Neural cell (in vitro differentiated cells): ENCODE measurements at regions not wholly inside any gene's neighbourhood (a gene's known extent, or its start where the extent isn't known, plus 50 kb on each side); places are given as distances from the start of the nearest gene placed in this dataset.

Experiments
- H2AFZ ChIP-seq: fragments of 200-600, 300-800 bp; sonication (generic), shearing (Covaris generic); 2 replicates; pipeline ENCODE4 v1.6.0; 2014; ENCODE audit warnings: low read depth, mild to moderate bottlenecking, antibody characterized with exemption, low read length, moderate library complexity
- H3F3A ChIP-seq: fragments of 200-600 bp; shearing (Covaris generic); 2 replicates; pipeline ENCODE4 v1.6.1; 2016; ENCODE audit warnings: mild to moderate bottlenecking, moderate library complexity, mixed read lengths, antibody characterized with exemption, low read length; ENCODE audit not compliant: insufficient read depth, poor library complexity, severe bottlenecking
- H3K27ac ChIP-seq: fragments of 200-600, 300-800 bp; sonication (generic), shearing (Covaris generic); 2 replicates; pipeline ENCODE4 v1.5.1; 2014; ENCODE audit warnings: mild to moderate bottlenecking, low read length, moderate library complexity
- H3K27me3 ChIP-seq: fragments of 300-800, 200-600 bp; sonication (generic), shearing (Covaris generic); 2 replicates; pipeline ENCODE4 v1.6.0; 2014; ENCODE audit warnings: mild to moderate bottlenecking, low read depth, low read length, moderate library complexity; ENCODE audit not compliant: insufficient read depth
- H3K36me3 ChIP-seq: fragments of 300-800, 200-600 bp; sonication (generic), shearing (Covaris generic); 2 replicates; pipeline ENCODE4 v1.5.1; 2014; ENCODE audit warnings: mild to moderate bottlenecking, antibody characterized with exemption, low read length, moderate library complexity; ENCODE audit not compliant: insufficient read depth
- H3K4me2 ChIP-seq: fragments of 300-800, 200-600 bp; sonication (generic), shearing (Covaris generic); 2 replicates; pipeline ENCODE4 v1.6.0; 2014; ENCODE audit warnings: mild to moderate bottlenecking, low read length
- H3K4me3 ChIP-seq: fragments of 300-800, 200-600 bp; sonication (generic), shearing (Covaris generic); 2 replicates; pipeline ENCODE4 v1.5.1; 2014; ENCODE audit warnings: mild to moderate bottlenecking, low read length, moderate library complexity
- H3K79me2 ChIP-seq: fragments of 200-600 bp; shearing (Covaris generic); replicated peaks from 2 replicates; pipeline ENCODE4 v1.6.0; 2014; ENCODE audit warnings: mild to moderate bottlenecking, low read length, moderate library complexity; ENCODE audit not compliant: insufficient read depth
- H3K9ac ChIP-seq: fragments of 300-800, 200-600 bp; sonication (generic), shearing (Covaris generic); 2 replicates; pipeline ENCODE4 v1.6.1; 2016; ENCODE audit warnings: mild to moderate bottlenecking, low read length, mixed read lengths
- H3K9me2 ChIP-seq: fragments of 200-600 bp; shearing (Covaris generic); 2 replicates; pipeline ENCODE4 v1.6.1; 2016; ENCODE audit warnings: mild to moderate bottlenecking, low read length, mixed read lengths; ENCODE audit not compliant: insufficient read depth
- H3K9me3 ChIP-seq: fragments of 200-600, 300-800 bp; sonication (generic), shearing (Covaris generic); 2 replicates; pipeline ENCODE4 v1.6.1; 2016; ENCODE audit warnings: mild to moderate bottlenecking, mixed run types, low read length, moderate library complexity, mixed read lengths
- H4K20me1 ChIP-seq: fragments of 200-600 bp; shearing (Covaris generic); 2 replicates; pipeline ENCODE4 v1.6.1; 2016; ENCODE audit warnings: mild to moderate bottlenecking, mixed run types; ENCODE audit not compliant: insufficient read depth
- CTCF ChIP-seq: fragments of 450-650 bp; IDR thresholded peaks from 2 replicates; pipeline ENCODE4 v1.5.1; 2014; ENCODE audit warnings: antibody characterized with exemption, mild to moderate bottlenecking, moderate library complexity; ENCODE audit not compliant: poor library complexity, severe bottlenecking
- EP300 ChIP-seq: fragments of 450-650 bp; conservative IDR thresholded peaks from 2 replicates; pipeline ENCODE4 v1.6.1; 2014; ENCODE audit warnings: antibody characterized with exemption, mild to moderate bottlenecking, moderate library complexity; ENCODE audit not compliant: poor library complexity, severe bottlenecking
- EZH2 ChIP-seq: fragments of 200-600, 300-800 bp; shearing (Covaris generic), sonication (generic); IDR thresholded peaks from 2 replicates; pipeline ENCODE4 v1.6.1; 2014; ENCODE audit warnings: antibody characterized with exemption, low read length, borderline replicate concordance, mild to moderate bottlenecking; ENCODE audit not compliant: insufficient read depth, poor library complexity, severe bottlenecking
- MXI1 ChIP-seq: fragments of 450-650 bp; conservative IDR thresholded peaks from 2 replicates; pipeline ENCODE4 v1.6.1; 2014; ENCODE audit warnings: antibody characterized with exemption, mild to moderate bottlenecking; ENCODE audit not compliant: poor library complexity, severe bottlenecking
- POLR2AphosphoS5 ChIP-seq: IDR thresholded peaks from 2 replicates; pipeline ENCODE4 v1.6.1; 2012
- RAD21 ChIP-seq: fragments of 450-650 bp; conservative IDR thresholded peaks from 2 replicates; pipeline ENCODE4 v1.6.1; 2014; ENCODE audit warnings: antibody characterized with exemption, mild to moderate bottlenecking, moderate library complexity
- REST ChIP-seq: IDR thresholded peaks from 2 replicates; pipeline ENCODE4 v1.6.1; 2012; ENCODE audit warnings: borderline replicate concordance
- SMC3 ChIP-seq: fragments of 450-650 bp; conservative IDR thresholded peaks from 2 replicates; pipeline ENCODE4 v1.6.1; 2014; ENCODE audit warnings: antibody characterized with exemption, mild to moderate bottlenecking, moderate library complexity; ENCODE audit not compliant: poor library complexity
- TAF1 ChIP-seq: IDR thresholded peaks from 2 replicates; pipeline ENCODE4 v1.6.1; 2012; ENCODE audit warnings: low read depth

- no peak overlapping the region for H3K4me2 ChIP-seq
- H3K4me3 ChIP-seq: no peak overlapping the region
- H3F3A ChIP-seq: no peaks in the 10 kb centered on the region
- no peak overlapping the region for H3K27ac ChIP-seq
- no peak overlapping the region for H3K9ac ChIP-seq
- no peaks in the 10 kb centered on the region for H3K9me3 ChIP-seq
- H3K79me2 ChIP-seq: no peaks in the 10 kb centered on the region
- no peak overlapping the region for H2AFZ ChIP-seq
- H3K36me3 ChIP-seq: no peaks in the 10 kb centered on the region
- H3K27me3 ChIP-seq: no peaks in the 10 kb centered on the region
- no peaks in the 10 kb centered on the region for H3K9me2 ChIP-seq
- TF ChIP-seq EZH2: no peak
- TF ChIP-seq RAD21: no peak
- TF ChIP-seq POLR2AphosphoS5: no peak
- TF ChIP-seq TAF1: no peak
- TF ChIP-seq SMC3: no peak
- TF ChIP-seq CTCF: no peak
- no peak for TF ChIP-seq MXI1
- TF ChIP-seq EP300: no peak
- TF ChIP-seq REST: no peak
- no peaks in the 10 kb centered on the region for H4K20me1 ChIP-seq
Measured at GRCh38 chr3:3603351-3603750, 195.9 kb upstream of the LRRN1 start.

- Histone ChIP-seq H3K9me3 (no peaks in the 10 kb centered on the region), H3K4me3 (no peak overlapping the region), H3K9me2 (no peaks in the 10 kb centered on the region), H3F3A (no peaks in the 10 kb centered on the region), H3K27me3 (no peaks in the 10 kb centered on the region), H3K9ac (no peak overlapping the region), H3K79me2 (no peaks in the 10 kb centered on the region), H3K4me2 (no peak overlapping the region), H3K36me3 (no peaks in the 10 kb centered on the region), H2AFZ (no peak overlapping the region), H3K27ac (no peak overlapping the region), H4K20me1 (no peaks in the 10 kb centered on the region)
- TF ChIP-seq CTCF (no peak), EP300 (no peak), RAD21 (no peak), POLR2AphosphoS5 (no peak), TAF1 (no peak), REST (no peak), SMC3 (no peak), MXI1 (no peak), EZH2 (no peak)
Measured at GRCh38 chr3:3600665-3601340, 198.4 kb upstream of the LRRN1 start.
